ENCODE measurements at regions not wholly inside any gene's neighbourhood (a gene's known extent, or its start where the extent isn't known, plus 50 kb on each side); places are given as distances from the start of the nearest gene placed in this dataset.

DNA sequence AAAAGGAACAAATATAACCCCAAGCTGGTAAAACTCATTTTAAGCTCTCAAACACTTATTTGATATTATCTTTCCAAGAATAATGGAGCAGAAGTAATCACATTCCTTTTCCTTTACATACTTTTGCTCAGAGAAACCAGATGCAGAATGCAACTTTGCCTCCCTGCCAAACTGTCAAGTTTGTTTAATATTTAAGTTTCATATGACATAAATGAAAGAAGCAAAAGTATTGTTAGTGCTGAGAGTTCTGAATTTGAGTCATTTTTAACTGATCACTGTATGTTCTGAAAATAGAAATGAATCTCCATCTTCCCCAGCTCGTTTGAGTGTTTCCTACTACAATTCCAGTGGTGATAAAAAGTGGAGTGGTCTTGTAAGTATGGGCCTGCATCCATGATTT lies 423.4 kb downstream of the PID1 start:
- Histone ChIP-seq H3K4me2 (ENCODE audit: low read depth, low read length) (no peak overlapping the region), H4K20me1 (ENCODE audit: insufficient read depth, low read length) (no peaks in the 10 kb centered on the region), H3K27ac (ENCODE audit: extremely low read length, insufficient read depth, low read length) (no peak overlapping the region), H3K9me3 (ENCODE audit: low read length) (peaks cover 85% of the 10 kb centered on the region), H3K4me3 (replicated peaks in 1 of 3; ENCODE audit: insufficient read depth in 1 of 3, low read depth in 2 of 3, low read length in 3 of 3) (no peak overlapping the region), H2AFZ (ENCODE audit: low read length) (no peak overlapping the region), H3K9ac (ENCODE audit: insufficient read depth, low read depth, low read length) (no peak overlapping the region), H3K36me3 (replicated peaks in 1 of 2; ENCODE audit: control insufficient read depth in 1 of 2, insufficient read depth in 2 of 2, low read length in 2 of 2) (no peaks in the 10 kb centered on the region), H3K79me2 (ENCODE audit: insufficient read depth, low read length) (no peaks in the 10 kb centered on the region), H3K27me3 (ENCODE audit: control insufficient read depth in 1 of 2, insufficient read depth in 2 of 2, low read length in 2 of 2) (no peaks in the 10 kb centered on the region), H3K4me1 (ENCODE audit: insufficient read depth, low read length) (no peaks in the 10 kb centered on the region)
- intact Hi-C loops (cut with micrococcal nuclease; ENCODE audit: unreplicated experiment): no loop called here
- TF ChIP-seq KMT2A (CRISPR knock-in tag; IDR thresholded peaks at IDR 0.05) (no peak), ZNF484 (CRISPR knock-in tag; IDR thresholded peaks at IDR 0.05; ENCODE audit: borderline replicate concordance, low read depth) (no peak), NFRKB (IDR thresholded peaks at IDR 0.05) (no peak), ZNF264 (CRISPR knock-in tag; IDR thresholded peaks at IDR 0.05) (no peak), FOSL1 (CRISPR knock-in tag; IDR thresholded peaks at IDR 0.05; ENCODE audit: borderline replicate concordance) (no peak), MAZ (IDR thresholded peaks at IDR 0.05; ENCODE audit: borderline replicate concordance, low read depth, low read length) (no peak), MAZ (CRISPR knock-in tag; IDR thresholded peaks at IDR 0.05; ENCODE audit: low read depth) (no peak), RBM22 (optimal IDR thresholded peaks at IDR 0.05; ENCODE audit: low read length) (no peak), NR2F2 (IDR thresholded peaks at IDR 0.05; ENCODE audit: borderline replicate concordance, low read depth) (no peak), TGIF2 (CRISPR knock-in tag; IDR thresholded peaks at IDR 0.05) (no peak)
- TF ChIP-seq, protein P1, sequence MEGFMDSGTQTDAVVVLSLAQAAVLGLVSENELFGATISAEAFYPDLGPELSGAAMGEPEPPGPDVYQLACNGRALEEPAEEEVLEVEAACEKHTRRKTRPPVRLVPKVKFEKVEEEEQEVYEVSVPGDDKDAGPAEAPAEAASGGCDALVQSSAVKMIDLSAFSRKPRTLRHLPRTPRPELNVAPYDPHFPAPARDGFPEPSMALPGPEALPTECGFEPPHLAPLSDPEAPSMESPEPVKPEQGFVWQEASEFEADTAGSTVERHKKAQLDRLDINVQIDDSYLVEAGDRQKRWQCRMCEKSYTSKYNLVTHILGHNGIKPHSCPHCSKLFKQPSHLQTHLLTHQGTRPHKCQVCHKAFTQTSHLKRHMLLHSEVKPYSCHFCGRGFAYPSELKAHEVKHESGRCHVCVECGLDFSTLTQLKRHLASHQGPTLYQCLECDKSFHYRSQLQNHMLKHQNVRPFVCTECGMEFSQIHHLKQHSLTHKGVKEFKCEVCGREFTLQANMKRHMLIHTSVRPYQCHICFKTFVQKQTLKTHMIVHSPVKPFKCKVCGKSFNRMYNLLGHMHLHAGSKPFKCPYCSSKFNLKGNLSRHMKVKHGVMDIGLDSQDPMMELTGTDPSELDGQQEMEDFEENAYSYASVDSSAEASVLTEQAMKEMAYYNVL (CRISPR knock-in tag; IDR thresholded peaks at IDR 0.05; ENCODE audit: borderline replicate concordance): no peak
- TF ChIP-seq, protein P2, sequence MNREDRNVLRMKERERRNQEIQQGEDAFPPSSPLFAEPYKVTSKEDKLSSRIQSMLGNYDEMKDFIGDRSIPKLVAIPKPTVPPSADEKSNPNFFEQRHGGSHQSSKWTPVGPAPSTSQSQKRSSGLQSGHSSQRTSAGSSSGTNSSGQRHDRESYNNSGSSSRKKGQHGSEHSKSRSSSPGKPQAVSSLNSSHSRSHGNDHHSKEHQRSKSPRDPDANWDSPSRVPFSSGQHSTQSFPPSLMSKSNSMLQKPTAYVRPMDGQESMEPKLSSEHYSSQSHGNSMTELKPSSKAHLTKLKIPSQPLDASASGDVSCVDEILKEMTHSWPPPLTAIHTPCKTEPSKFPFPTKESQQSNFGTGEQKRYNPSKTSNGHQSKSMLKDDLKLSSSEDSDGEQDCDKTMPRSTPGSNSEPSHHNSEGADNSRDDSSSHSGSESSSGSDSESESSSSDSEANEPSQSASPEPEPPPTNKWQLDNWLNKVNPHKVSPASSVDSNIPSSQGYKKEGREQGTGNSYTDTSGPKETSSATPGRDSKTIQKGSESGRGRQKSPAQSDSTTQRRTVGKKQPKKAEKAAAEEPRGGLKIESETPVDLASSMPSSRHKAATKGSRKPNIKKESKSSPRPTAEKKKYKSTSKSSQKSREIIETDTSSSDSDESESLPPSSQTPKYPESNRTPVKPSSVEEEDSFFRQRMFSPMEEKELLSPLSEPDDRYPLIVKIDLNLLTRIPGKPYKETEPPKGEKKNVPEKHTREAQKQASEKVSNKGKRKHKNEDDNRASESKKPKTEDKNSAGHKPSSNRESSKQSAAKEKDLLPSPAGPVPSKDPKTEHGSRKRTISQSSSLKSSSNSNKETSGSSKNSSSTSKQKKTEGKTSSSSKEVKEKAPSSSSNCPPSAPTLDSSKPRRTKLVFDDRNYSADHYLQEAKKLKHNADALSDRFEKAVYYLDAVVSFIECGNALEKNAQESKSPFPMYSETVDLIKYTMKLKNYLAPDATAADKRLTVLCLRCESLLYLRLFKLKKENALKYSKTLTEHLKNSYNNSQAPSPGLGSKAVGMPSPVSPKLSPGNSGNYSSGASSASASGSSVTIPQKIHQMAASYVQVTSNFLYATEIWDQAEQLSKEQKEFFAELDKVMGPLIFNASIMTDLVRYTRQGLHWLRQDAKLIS (CRISPR knock-in tag; IDR thresholded peaks at IDR 0.05): no peak
- TF ChIP-seq, protein P3, sequence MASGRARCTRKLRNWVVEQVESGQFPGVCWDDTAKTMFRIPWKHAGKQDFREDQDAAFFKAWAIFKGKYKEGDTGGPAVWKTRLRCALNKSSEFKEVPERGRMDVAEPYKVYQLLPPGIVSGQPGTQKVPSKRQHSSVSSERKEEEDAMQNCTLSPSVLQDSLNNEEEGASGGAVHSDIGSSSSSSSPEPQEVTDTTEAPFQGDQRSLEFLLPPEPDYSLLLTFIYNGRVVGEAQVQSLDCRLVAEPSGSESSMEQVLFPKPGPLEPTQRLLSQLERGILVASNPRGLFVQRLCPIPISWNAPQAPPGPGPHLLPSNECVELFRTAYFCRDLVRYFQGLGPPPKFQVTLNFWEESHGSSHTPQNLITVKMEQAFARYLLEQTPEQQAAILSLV (CRISPR knock-in tag; IDR thresholded peaks at IDR 0.05; ENCODE audit: borderline replicate concordance): no peak
- ATAC-seq (no peak), DNase-seq (ENCODE audit: low spot score) (no peak), FAIRE-seq (no peak)
- ChIA-PET POLR2A (no interaction called here), CTCF (ENCODE audit: low intra/inter-chr PET ratio, low total read pairs) (no interaction called here)
- 0% methylated on average over 1 of the region's 1 CpG for WGBS (ENCODE audit: low lambda C conversion rate)
- BruUV-seq (replicated peaks): no TSS peak
- in situ Hi-C loops (cut with HindIII; ENCODE audit: extremely low pct_ligation_motif_present, low pct_unique_long_range_greater_than_20kb): no loop called here

All from HepG2 (cell line).